WI38 (cell line): ENCODE measurements at regions not wholly inside any gene's neighbourhood (a gene's known extent, or its start where the extent isn't known, plus 50 kb on each side); places are given as distances from the start of the nearest gene placed in this dataset.

Experiments
- H3K4me3 ChIP-seq: 2 replicates; pipeline ENCODE4 v1.5.1; 2011; ENCODE audit warnings: low read depth, mild to moderate bottlenecking, control low read depth, low read length
- CTCF ChIP-seq: IDR thresholded peaks from 2 replicates; pipeline ENCODE4 v1.5.1; 2012; ENCODE audit warnings: low read depth, mild to moderate bottlenecking, control low read depth, low read length

GRCh38 chr3:79930196-79930595 is 162.4 kb upstream of the ROBO1 start:
- no peak for TF ChIP-seq CTCF
- H3K4me3 ChIP-seq = no peak overlapping the region

- TF ChIP-seq CTCF = no peak
- H3K4me3 ChIP-seq = no peak overlapping the region
Observed at GRCh38 chr3:79928687-79929408, 161.1 kb upstream of the ROBO1 start.

GRCh38 chr3:79926522-79926921 is 158.7 kb upstream of the ROBO1 start:
- H3K4me3 ChIP-seq = no peak overlapping the region
- TF ChIP-seq CTCF = no peak

GRCh38 chr3:79922633-79923032 is 154.8 kb upstream of the ROBO1 start:
- TF ChIP-seq CTCF = no peak
- H3K4me3 ChIP-seq = no peak overlapping the region

- TF ChIP-seq CTCF = no peak
Observed at GRCh38 chr3:79917561-79917960, 149.8 kb upstream of the ROBO1 start.

GRCh38 chr3:79910337-79910736 is 142.5 kb upstream of the ROBO1 start:
- TF ChIP-seq CTCF = no peak
- H3K4me3 ChIP-seq = no peak overlapping the region

More at GRCh38 chr3:79917561-79917960, 149.8 kb upstream of the ROBO1 start:
- no peak overlapping the region for H3K4me3 ChIP-seq

- TF ChIP-seq CTCF = no peak
- no peak overlapping the region for H3K4me3 ChIP-seq
Observed at GRCh38 chr3:79906106-79906505, 138.3 kb upstream of the ROBO1 start.
